ENCODE measurements at regions not wholly inside any gene's neighbourhood (a gene's known extent, or its start where the extent isn't known, plus 50 kb on each side); places are given as distances from the start of the nearest gene placed in this dataset.

DNA sequence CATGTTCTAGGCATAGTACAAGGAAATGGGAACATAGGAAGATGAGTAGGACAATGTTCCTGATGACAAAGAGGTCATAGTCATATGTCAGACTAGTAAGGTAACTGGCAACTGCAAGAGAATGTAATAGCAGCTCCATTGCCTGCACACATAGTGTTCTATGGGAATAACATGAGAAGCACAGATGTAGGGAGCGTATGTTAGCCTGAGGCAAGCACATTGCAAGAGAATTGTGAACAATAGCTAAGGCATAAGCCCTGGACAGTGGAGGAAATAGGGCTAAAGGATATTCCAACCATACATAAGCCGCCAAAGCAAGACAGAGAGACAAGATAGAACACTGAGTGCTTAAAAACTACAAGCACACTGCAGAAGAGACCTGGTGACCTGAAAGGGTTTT lies 1017.0 kb upstream of the TENM4 start:
- DNase-seq (ENCODE audit: low read depth, low spot score): no peak

DNA sequence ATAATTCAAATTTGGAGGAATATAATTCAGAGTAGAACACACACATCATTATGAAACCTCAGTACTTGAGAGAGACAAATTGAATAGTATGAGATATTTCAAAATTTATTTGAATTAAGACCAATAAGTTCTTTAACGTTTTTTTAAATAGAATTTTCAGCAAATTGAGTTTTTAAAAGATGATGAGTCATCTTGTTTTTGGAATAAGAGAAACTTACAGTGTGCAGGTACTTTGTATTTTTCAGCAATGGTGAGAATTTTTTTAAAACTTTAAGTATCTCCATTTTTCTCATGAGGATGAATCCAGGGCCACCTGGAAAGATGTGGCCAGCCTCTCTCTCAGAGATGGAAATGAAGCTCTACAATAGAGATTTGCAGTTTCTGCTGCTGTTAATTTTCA lies 1015.0 kb upstream of the TENM4 start:
- no peak for DNase-seq (ENCODE audit: low read depth, low spot score)

DNA sequence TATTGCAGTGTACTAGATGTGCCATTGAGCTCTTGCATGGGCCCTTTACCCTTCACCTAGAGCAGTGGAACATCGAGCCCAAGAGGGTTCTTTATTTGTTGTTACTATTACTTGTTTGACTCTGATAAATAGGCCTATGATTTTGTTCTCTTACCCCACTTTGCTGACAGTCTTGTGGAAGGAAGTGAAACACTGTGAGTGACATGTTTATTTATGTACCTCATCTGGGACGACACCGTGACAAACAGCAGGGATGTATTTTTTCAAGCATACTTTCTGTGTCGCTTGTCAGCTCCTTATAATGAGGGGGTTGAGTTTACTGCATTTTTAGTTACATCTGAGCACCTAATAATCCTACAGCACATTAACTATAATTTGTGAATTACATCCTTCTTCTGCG lies 1010.3 kb upstream of the TENM4 start:
- DNase-seq (ENCODE audit: low read depth, low spot score): no peak

DNA sequence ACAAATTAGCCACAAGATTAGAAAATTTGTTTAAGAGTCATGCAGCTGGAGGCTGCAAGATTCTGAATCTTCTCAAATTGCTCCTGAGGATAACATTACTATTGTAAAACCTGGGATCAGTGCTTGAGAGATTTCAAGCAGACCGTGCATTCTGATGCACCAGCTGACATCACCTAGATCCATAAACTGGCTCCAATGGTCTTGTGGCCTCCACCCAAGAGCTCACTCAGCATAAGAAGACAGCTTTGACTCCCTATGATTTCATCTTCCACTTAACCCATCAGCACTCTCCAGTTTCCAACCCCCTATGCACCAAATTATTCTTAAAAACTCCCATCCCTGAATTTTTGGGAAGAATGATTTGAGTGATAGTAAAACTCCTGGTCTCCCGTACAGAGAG lies 1007.9 kb upstream of the TENM4 start:
- no peak for DNase-seq (ENCODE audit: low read depth, low spot score)

DNA sequence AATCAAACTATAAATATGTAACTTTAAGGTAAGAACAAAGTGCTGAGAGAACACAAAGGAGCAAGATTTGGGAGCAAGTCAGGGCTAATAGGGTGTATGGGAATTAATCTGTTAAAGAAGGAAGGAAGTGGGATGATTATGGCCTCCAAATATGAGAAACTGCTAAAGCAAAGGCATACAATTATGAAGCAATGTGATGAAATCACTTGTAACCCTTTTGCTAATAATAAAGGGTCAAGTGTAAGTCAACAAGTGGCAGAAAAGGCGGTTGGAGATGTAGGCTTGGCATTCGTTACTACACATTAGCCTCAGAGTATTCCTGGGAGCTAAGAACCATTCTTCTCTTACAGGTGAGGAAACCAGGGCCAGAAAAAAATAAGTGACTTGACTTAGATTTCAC lies 1002.3 kb upstream of the TENM4 start:
- no peak for DNase-seq (ENCODE audit: low read depth, low spot score)

DNA sequence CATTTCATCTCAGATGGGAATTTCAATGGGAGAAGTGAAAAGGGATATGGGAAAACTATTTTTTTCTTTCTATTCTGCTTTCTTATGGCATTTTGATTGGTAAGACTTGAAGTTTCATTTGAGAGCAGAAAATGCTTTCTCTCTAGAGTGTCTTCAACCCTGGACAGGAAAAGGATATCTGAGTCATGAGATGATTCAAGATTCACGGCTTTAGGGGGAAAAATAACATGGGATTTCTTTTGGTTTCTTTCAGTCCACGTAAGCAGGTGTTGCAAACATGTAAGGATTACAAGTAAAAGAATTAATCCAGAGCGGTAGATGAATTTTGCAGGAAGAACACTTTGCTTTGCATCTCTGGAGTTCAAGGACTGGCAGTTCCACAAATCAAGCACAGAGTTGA lies 1001.0 kb upstream of the TENM4 start:
- DNase-seq (ENCODE audit: low read depth, low spot score): no peak

DNA sequence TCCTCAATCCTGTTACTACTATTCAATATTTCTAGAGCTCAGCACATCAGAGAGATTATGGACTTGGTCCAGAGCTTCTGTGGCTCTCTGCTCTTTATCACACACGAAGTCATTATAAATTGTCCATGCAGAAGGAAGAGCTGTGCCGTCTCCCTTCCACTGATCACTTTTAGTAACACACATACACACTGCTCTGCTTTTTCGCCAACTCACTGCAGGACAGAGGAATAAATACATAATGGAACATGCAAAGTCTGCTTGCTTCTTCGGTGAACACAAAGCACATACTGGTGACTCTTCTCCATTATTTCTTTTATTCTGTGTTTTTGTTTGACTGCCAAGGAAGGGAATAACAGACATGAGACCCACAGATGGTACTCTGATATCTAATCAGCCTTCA lies 1000.0 kb upstream of the TENM4 start:
- DNase-seq (ENCODE audit: low read depth, low spot score): no peak

DNA sequence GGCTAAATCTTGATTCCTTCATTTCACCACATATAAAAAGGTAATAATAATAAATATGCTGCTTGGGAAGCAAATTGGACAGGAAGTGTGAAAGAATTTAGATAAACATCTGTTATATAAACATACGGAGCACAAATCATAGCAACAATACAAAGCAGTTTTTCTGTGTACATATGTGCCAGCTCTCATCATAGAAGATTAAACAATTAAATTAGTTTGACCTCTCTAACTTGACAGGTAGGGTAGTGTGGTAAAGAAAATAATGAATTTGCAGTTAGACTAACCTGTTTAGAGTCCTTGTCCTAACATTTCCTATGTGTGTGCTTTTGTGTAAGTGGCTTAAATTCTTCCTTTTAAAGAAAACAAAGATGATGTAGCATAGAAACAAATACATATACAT lies 995.7 kb upstream of the TENM4 start:
- no peak for DNase-seq (ENCODE audit: low read depth, low spot score)

DNA sequence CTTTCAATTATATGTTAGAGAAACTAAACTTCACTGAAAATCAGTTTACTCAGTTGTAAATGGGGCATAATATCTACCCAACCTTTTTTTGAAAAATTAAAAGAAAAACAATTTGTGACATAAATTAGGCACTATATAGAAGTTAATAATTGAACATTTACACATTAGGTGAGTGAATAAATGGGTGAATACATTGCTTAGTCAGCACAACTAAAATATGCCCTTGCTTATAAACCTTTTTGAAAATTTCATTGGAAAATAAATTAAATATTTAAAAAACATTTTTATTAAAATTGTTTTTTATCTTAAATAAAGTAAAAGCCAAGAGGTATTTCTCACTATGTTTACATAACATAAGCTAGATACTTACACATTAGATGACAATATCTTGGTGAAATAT lies 994.5 kb upstream of the TENM4 start:
- no peak for DNase-seq (ENCODE audit: low read depth, low spot score)

DNA sequence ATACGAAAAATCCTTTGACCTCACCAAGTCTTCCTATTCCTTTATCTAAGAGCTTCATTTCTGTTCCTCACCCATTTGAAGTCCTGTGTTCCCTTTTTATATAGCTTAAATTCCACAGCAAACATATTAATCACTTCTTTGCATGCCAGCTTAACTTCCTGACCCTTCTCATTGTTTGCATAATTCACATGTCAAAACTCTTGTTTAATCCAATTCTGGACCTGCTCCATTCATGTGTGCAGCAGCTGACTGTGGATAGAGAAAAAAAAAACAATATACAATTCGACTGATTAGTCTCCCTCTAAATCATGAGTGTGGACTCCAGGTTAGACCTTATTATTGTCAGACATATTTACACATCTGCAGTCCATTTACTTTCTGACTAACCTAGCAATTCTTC lies 991.2 kb upstream of the TENM4 start:
- DNase-seq (ENCODE audit: low read depth, low spot score): no peak

DNA sequence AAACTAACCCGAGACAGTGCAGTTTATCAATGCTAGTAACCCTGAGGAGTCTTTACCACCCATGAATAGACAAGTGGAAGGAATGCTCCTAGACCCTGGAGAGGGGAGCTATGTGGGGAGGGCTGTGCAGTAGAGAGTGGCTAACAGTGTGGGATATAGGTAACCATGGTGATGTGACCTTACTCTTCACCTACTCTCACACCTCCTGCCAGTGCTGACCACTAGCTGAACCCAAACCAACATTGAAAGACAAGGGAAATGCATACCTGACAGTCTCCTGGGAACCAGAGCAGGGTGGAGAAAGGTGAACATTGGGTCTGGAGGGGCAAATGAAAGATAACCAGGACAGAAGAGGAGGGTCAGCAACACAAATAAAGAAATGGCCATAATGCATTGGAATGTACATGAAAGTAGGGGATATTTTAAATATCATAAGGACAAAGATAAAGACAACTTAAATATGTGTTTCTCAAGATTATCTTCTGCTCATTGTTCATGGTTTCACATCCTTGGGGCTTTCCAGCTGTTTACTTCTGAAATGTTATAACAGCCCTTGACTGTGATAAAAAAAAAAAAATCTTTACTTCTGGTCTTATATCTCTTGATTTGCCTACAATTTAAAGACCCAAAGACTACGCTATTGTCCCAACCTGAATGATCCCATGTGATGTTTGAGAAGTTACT lies 983.3 kb upstream of the TENM4 start:
- no peak for DNase-seq (ENCODE audit: low read depth, low spot score)

DNA sequence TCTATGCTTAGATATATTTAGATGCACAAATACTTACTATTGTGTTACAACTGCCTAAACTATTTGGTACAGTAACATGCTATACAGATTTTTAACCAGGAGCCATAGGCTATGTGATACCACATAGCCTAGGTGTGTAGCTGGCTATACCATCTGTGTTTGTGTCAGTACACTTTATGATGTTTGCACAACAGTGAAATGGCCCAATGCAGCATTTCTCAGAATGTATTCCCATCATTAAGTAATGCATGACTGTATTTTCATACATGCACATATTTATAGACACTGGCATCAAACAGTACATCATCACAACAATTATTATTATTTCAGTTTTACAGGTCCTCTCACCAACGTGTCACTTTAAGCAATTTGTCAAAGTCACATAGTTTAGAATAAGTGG lies 979.5 kb upstream of the TENM4 start:
- no peak for DNase-seq (ENCODE audit: low read depth, low spot score)

DNA sequence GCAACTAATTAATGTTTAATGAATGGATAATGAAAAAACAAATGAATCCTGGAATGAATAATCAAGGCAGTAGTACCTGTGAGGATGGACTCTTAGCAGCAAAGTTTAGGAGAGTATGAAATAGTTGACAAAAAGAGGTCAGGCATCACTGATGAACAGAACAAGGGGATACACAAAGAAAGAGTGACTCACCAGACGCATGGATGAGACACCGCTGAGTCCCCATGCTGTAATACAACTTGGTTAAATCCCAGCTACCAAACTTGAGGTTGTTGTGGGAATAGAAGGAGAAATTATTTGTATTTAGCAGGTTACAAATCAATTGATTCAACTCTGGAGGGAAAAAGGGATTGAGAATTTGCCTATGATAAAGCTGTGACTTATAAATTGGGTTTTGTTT lies 976.9 kb upstream of the TENM4 start:
- no peak for DNase-seq (ENCODE audit: low read depth, low spot score)

DNA sequence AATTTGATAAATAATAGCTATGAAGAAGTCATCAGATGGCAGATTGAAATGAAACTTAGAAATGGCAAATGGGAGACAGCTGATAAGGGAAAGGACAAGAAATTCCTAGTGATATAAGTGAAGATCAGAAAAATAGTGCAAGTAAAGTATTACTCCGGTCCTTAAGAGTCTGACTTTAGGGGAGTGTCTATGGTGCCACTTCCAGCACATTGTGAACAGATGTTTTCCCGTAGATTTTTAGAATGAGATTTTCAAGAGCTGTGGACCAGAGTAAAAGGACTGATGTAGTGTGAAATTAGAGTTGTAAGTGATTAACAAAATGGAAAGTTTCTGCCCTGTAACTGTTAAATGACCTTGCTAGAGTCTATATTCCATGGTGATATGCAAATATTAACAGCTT lies 974.8 kb upstream of the TENM4 start:
- DNase-seq (ENCODE audit: low read depth, low spot score): no peak

DNA sequence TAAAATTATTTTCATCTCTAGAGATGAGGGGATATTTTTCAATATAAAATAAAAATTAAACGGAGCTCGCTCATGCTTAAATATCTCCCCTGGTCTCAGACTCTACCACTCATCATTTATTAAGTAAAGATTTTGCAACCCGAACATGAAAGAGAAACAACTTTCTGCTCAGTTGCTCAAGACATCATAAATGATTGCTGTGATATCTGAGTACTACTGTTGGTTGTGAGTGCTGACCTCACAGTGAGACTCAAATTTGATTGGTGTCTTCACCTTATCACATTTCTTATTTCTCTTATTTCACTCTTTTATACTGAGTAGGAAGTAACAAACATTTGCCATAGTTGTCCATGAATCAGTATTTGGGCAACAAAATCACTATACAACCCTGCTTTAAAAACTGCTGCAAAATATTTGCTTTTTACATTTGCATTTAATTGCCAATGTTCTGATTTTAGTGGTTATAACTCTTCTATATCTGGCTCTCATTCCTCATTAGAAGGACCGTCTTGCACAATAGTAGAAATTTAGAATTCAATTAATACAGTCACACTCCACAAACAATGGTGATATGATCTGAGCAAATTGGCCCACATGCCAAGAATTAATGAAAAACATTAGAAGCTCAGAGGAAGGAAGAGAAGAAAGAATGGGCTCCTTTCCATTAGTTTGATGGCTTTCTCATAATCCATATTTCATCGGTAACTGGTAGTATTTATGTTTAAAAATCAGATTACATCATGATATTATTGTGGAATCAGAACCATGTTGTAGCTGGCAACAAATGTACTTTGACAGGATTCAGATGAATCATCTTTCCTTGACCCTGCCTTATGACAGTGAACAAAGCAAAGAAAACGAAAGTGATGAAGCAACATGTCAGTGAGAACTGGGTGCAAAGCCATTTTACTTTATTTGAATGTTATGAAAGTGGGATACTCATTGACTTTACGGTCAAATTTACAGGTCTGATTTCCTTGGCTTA lies 973.6 kb upstream of the TENM4 start:
- DNase-seq (ENCODE audit: low read depth, low spot score): no peak

DNA sequence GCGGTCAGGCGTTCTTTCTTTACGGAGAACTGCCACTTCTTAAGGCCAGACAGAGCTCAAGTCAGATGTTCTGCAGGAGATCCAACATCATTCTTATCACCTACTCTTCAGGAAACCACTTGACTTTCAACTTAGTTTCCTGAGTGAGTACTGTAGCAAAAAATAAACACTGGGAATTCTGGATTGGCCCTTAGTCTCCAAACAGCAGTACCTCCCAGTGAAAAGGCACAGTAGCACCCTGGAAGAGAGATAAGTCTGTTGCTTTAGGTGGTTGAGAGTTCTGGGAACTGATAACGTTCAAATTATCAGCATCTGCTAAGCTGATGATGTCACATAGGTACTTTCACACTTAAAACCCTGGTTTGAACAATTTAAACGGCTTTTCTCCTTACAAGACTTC lies 971.8 kb upstream of the TENM4 start:
- DNase-seq (ENCODE audit: low read depth, low spot score): no peak

DNA sequence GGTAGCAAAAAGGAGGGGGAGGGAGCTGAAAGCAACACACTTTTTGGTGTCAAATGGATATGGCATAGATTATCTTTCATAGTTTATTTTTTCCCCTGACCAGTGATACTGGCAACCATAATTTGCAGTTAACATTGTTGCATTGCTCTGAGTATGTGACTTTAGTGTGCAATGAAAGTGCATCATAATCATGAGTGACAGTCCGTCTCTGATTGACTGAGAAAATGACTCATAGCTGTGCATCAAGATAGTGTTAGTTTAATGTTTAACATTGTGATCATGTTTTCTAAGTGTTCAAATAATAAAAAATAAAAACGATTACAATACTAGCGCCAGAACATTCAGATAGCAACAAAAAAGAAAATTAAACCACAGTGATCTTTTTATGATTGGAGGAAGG lies 952.4 kb upstream of the TENM4 start:
- no peak for DNase-seq (ENCODE audit: low read depth, low spot score)

DNA sequence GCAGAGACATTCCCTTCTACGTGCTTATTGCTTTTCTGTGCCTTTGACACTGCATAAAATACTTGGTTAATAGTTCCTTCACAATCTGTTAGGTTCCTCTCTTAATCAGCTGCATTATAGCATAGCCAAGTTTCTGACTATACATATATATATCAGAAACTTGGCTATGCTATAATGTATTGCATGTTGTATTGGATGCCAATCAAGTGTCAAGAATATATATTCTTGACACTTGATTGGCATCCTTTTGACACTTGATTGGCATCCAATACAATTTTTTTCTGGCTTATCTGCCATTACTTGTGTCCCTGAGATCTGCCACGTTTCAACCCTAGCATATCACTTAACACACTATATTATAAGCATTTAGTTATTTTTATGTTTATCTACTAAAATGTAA lies 949.7 kb upstream of the TENM4 start:
- DNase-seq (ENCODE audit: low read depth, low spot score): no peak

DNA sequence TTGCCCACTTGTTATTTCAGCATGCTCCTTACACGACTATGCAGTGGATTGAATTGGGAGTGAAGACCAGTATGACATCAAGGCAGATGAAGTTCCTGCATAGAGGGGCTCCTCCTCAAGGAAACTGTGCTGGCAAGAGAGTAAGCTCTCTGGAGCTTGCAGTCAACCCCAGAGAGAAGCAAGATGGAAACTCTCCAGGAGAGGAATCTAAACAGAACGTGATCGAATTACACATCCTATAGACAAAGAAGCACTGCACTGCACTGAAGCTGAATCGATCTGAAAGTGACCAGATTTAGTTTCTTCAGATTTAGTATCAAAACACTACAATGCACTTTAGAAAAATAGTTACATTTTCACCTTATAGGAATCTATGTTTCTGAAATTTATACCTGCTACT lies 947.7 kb upstream of the TENM4 start:
- no peak for DNase-seq (ENCODE audit: low read depth, low spot score)

DNA sequence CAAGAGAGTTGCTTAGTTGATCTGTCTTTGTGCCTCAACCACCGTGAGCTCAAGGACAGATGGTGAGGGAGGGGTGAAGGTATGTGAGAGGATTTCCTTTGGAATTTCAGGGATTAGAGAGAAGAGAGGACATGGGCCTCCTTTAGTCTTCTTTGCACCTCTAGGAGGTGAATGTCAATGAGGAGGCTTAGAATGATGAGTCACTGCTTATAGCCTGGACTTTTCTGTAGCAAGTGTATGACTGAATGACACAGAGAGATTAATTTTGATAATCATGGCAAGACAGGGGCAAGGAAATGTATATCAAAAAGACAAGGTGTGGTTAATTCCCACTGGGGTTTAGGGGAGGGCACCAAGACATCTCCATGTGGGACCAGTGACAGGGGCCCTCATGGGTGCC lies 947.3 kb upstream of the TENM4 start:
- no peak for DNase-seq (ENCODE audit: low read depth, low spot score)

DNA sequence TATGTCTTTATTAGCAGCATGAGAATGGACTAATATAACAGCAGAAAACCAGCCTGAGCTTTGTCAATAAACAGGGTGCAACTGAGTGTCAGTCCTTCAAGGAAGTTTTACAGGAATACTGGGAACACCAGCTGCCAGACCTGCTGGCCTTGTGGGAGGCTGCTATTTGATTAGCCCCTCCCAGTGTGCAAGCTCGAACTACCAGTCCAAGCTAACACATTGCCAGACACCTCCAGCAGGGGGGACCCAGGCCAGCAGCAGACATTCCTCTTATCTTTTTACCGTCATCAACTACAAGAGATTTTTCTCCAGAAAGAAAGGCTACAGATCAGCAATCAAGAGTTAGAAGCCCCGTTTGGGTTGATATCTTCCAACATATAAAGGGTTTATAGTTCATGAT lies 942.8 kb upstream of the TENM4 start:
- DNase-seq (ENCODE audit: low read depth, low spot score): no peak

DNA sequence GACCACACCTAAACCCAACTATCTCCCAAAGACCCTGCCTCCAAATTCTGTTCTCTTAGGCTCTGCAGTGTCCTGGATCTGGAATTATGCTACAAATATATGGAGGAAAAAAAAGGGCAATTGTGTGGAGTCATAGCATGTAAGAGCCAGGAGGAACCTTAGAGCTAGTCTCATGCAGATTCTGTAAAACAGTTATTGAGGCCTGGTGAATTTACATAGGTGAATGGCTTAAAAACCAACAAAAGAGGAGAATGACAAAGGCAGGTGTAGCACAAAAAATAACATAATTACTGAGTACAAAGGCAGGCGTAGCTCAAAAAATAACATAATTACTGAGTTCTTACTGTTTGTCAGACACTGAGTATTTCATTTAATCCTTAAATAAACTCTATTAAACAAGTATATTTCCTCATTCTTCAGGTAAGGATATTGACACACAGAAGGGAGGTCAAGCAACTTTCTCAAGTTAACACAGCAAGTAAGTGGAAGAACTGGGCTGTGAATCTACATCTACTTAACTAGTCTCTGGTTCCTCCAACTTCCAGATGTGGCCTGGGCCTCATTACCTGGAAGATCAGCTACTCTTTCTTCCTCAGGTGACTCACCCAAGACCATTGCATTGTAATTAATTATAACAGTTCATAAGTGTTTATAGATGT lies 938.9 kb upstream of the TENM4 start:
- no peak for DNase-seq (ENCODE audit: low read depth, low spot score)

DNA sequence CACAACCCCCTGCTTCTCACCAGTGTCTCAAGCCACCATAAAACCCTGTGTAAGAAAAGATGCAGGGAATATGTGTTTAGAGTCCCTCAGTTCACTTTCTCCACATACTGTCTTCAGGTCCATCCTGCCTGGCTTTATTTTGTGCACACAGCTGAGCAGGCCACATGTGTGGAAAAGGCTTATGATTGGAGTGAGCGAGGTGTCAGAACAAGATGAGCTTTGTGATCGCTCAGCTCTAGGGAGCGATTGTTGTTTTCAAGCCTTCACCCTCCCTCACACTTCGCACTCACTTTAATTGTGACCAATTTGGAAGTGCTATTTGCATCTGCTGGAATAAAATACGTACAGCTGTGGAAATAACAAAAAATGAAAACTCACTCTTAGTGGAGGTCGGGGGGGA lies 931.1 kb upstream of the TENM4 start:
- DNase-seq (ENCODE audit: low read depth, low spot score): no peak
